ENCODE measurements at regions not wholly inside any gene's neighbourhood (a gene's known extent, or its start where the extent isn't known, plus 50 kb on each side); places are given as distances from the start of the nearest gene placed in this dataset.
"Not testable (repeated sequence)": the region's sequence is repeated elsewhere in the genome, so short reads cannot be mapped to it uniquely, and the experiment has no call there.

- DNase-seq = no peak
Measured at GRCh38 chr12:84198294-84198946, 714.2 kb downstream of the SLC6A15 start.

- DNase-seq = no peak
Measured at GRCh38 chr12:84191779-84192178, 720.8 kb downstream of the SLC6A15 start.

GRCh38 chr12:84186433-84186832 is 726.2 kb downstream of the SLC6A15 start:
- DNase-seq = no peak

- DNase-seq = no peak
Measured at GRCh38 chr12:84183576-84183975, 729.0 kb downstream of the SLC6A15 start.

GRCh38 chr12:84174115-84174514 is 738.5 kb downstream of the SLC6A15 start:
- no peak for DNase-seq

- no peak for DNase-seq
Measured at GRCh38 chr12:84172823-84173424, 739.7 kb downstream of the SLC6A15 start.

GRCh38 chr12:84166812-84167211 is 745.8 kb downstream of the SLC6A15 start:
- no peak for DNase-seq

GRCh38 chr12:84165998-84166571 is 746.5 kb downstream of the SLC6A15 start:
- no peak for DNase-seq

- no peak for DNase-seq
Measured at GRCh38 chr12:84161296-84161695, 751.3 kb downstream of the SLC6A15 start.

- no peak for DNase-seq
Measured at GRCh38 chr12:84159260-84159659, 753.3 kb downstream of the SLC6A15 start.

GRCh38 chr12:84157170-84157569 is 755.4 kb downstream of the SLC6A15 start:
- DNase-seq = no peak

GRCh38 chr12:84154991-84155930 is 757.3 kb downstream of the SLC6A15 start:
- not testable (repeated sequence) for DNase-seq

GRCh38 chr12:84154439-84154990 is 758.1 kb downstream of the SLC6A15 start:
- not testable (repeated sequence) for DNase-seq

GRCh38 chr12:84150201-84150600 is 762.4 kb downstream of the SLC6A15 start:
- DNase-seq = no peak

- no peak for DNase-seq
Measured at GRCh38 chr12:84148335-84148734, 764.3 kb downstream of the SLC6A15 start.

- no peak for DNase-seq
Measured at GRCh38 chr12:84136862-84137367, 775.7 kb downstream of the SLC6A15 start.

GRCh38 chr12:84135586-84136279 is 776.9 kb downstream of the SLC6A15 start:
- DNase-seq = no peak

GRCh38 chr12:84134797-84135366 is 777.7 kb downstream of the SLC6A15 start:
- DNase-seq = no peak

- DNase-seq = no peak
Measured at GRCh38 chr12:84131076-84131475, 781.5 kb downstream of the SLC6A15 start.

GRCh38 chr12:84128117-84128991 is 784.2 kb downstream of the SLC6A15 start:
- DNase-seq = no peak

- no peak for DNase-seq
Measured at GRCh38 chr12:84124211-84124610, 788.4 kb downstream of the SLC6A15 start.

All from DMS153 (cell line).